ACHN (cell line): ENCODE measurements at regions not wholly inside any gene's neighbourhood (a gene's known extent, or its start where the extent isn't known, plus 50 kb on each side); places are given as distances from the start of the nearest gene placed in this dataset.
"Not testable (repeated sequence)": the region's sequence is repeated elsewhere in the genome, so short reads cannot be mapped to it uniquely, and the experiment has no call there.

Source experiments
- DNase-seq: peaks from one replicate; pipeline ENCODE4 v3.0.0-alpha.2; 2015
- in situ Hi-C: cut with HindIII; loops from 2 replicates; pipeline ENCODE4 v1.10.0; 2017; ENCODE audit warnings: low sequenced_read_pairs, low pct_ligation_motif_present, low pct_unique_long_range_greater_than_20kb

DNA sequence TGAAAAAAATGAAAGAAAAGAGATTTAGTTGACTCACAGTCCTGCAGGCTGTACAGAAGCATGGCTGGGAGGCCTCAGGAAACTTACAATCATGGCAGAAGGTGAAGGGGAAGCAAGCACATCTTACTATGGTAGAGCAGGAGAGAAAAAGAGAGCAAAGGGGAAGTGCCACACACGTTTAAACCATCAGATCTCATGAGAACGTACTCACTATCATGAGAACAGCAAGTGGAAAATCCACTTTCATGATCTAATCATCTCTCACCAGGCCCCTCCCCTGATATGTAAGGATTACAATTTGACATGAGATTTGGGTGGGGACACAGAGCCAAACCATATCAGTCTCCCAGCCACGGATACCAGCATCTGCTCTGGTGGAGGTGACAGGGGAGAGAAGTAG lies 50.8 kb upstream of the CPOX start:
- no peak for DNase-seq
- in situ Hi-C loops, result no loop called here

DNA sequence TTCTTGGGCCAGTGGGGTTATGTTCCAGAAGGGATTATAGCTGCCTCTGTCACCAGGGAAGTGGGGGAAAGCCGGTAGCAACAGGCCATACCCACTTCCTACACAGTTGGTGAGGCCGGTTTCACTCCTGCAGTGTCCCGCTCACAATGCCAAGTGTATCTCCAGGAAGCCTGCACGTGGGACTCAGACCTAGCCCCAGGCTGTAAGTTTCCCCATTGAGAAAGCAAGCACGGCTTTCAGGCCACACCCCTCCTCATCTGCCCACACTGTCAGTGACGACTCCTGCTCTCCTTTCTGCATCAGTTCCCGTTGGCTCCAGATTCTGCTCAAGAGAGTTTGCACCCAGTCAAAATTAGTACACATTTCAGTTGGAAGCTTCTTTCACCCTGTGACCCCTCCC lies 51.6 kb upstream of the CPOX start:
- DNase-seq, result no peak
- in situ Hi-C loops, result no loop called here

DNA sequence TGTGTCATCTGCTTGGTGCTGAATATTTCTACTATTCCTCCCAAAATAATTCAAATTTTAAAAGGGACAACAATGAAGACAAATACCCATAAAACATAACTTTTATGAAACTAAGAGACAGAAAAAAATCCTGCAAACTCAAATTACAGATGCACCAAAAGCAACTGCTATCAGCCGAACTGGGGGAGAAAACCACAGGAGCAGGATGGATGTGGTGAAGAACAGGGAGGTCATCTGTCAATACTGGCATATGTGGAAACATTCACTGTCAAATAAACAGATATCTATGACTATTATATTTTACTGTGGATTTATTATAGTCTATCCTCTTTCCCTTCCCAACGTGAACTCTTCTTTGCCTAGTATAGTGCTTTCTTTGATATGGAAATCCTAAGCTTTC lies 53.3 kb upstream of the CPOX start:
- in situ Hi-C loops, result no loop called here
- no peak for DNase-seq

DNA sequence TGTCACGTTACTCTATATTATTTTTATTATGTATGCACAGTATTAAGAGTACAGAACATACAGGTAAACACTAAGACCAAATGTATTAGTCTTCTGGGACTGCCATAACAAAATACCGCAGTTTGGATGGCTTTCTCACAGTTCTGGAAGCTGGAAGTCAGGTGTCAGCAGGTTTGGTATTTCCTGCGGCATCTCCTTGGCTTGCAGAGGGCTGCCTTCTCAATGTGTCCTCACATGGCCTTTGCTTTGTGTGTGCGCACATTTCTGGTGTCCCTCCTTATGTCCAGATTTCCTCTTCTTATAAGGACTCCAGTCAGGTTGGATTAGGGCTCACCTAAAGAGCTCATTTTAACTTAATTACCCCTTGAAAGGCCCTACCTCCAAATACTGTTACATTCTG lies 53.8 kb upstream of the CPOX start:
- in situ Hi-C loops, result no loop called here

DNA sequence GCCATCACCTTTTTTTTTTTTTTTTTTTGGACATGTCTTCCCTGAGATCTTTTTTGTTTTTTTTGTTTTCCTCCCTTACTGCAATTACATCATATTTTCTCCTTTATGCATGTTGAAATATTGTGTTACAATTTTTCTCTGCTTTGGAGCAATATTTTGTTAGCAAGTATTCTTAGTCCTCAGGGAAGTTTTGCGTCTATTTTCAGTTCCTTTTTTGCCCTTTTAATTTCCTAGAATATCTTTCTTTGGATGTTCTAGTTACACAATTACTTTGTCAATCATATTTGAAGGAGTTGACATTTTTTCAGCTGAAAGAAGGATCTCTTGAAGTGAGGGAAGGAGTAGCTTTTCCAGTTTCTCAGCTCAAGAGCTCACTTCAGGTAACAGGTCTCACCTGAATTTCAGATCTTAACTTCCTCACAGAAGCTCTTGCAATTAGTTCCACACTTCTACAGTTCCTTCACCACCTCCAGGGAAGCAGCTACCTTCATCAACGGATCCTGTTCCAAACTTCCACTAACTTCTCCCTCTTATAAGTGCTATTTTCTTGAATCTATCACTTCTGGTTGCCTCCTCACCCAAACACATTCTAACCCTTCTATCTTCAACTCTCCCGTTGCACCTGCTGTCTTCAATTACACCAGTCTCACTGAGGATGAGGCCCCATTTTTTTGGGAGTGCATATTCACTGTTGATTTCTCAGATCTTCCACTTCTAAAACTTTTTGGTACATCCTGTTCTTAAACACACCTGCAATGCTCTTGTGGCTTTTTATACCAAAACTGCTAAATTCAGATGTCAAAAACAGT lies 57.8 kb upstream of the CPOX start:
- DNase-seq, result no peak

More for the DNA sequence above, 53.8 kb upstream of the CPOX start:
- no peak for DNase-seq

DNA sequence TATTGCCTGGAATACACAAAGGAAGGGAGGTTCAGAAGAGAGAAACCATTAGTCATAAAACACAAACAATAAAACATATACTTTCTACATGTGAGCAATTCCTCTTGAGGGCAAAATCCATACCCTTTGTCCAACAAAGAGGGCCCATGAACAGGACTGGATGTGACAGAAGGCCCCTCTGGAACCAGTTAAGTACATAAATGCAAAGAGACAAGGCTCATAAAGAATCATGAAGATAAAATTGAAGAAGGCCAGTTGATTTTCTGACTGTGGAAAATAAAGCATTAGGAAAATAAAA lies 58.3 kb upstream of the CPOX start:
- no peak for DNase-seq
- in situ Hi-C loops, result no loop called here

More for the DNA sequence above, 57.8 kb upstream of the CPOX start:
- in situ Hi-C loops, result no loop called here

DNA sequence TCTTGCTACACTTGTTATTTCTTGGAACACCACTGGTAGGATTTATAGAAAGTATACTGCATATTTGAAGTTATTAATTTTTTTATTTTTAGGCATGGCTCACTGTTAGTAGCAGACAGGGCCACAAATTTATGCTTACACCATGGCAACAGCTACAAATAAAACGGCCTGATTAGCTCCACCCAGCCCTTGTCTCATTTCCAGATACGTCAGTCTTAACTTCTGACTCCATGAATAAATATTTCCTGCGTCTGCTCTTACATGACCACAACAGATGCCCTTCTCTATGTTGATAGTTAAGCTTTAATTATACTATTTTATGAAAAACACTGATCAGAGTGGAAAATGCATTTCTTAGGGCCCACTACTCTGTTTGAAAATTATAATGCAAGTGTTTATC lies 62.3 kb upstream of the CPOX start:
- in situ Hi-C loops, result no loop called here
- no peak for DNase-seq

DNA sequence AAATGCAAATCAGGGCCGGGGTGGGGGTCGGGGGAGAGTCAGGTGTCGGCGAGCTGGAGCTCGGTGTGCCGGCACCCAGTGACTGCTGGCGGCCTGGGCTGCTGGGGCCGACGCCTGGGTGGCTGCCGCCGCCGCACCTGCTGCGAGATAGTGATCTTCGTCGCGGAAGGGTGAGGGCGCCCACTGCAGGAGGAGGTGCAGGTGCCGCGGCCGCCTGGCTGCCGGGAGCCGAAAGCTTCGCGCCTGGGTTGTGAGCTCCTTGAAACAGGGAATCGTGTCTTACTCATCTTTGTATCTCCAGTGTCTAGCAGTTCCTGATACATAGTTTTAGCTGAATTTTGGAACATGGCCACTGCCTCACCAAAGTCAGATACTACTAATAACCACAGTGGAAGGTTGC lies 64.0 kb upstream of the CPOX start:
- DNase-seq, result peak; percentile 19
- in situ Hi-C loops, result no loop called here

DNA sequence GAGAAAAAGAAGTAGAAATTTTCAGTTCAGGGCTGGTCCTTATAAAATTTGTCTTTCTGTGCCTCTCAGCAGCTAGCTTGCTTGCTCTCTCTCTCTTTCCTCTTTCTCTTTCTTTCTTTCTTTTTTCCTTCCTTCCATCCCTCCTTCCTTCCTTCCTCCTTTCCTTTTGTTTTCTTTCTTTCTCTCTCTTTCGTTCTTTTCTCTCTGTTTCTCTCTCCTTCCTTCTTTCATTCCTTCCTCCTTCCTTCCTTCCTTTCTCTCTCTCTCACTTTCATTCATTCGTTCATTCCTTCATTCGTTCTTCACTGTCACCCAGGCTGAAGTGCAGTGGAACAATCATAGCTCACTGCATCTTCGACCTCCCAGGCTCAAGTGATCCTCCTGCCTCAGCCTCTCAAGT lies 69.3 kb upstream of the CPOX start:
- in situ Hi-C loops, result no loop called here
- no peak for DNase-seq

DNA sequence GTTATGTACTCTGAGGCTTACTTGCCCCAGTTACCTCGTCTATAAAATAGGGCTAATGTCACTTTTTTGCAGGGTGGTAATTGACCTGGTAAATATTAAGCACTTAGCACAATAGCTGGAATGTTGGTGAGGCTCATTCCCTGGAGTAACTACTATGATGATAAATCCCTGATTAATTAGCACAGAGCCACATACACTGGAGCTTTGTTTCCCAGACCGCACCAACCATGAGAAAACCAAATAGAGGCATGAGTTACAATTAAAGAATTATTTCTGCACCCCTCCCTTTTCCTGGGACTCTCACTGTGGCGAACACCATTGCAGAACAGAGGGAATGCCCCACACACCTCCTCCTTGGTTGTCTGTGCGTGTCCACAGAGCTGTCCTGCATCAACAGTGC lies 76.6 kb upstream of the CPOX start:
- in situ Hi-C loops, result no loop called here

DNA sequence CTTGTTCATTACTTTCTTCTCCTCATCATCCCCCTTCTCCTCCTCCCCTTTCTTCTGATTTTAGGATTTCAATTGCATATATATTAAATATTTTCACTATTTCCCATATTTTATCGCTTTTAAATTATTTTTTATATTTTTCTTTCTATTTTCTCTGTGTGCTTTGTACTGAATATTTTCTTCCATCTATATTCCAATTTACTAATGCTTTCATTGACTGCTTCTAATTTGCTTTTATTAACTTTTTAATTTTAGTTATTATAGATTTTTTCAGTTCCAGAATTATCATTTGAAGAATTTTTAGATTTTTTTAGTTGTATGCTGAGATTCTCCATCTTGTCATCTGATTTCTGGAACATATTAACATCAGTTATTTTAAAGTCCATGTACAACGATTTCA lies 83.2 kb upstream of the ST3GAL6 start:
- in situ Hi-C loops, result no loop called here
- DNase-seq, result no peak

More for the DNA sequence above, 76.6 kb upstream of the CPOX start:
- DNase-seq, result no peak

DNA sequence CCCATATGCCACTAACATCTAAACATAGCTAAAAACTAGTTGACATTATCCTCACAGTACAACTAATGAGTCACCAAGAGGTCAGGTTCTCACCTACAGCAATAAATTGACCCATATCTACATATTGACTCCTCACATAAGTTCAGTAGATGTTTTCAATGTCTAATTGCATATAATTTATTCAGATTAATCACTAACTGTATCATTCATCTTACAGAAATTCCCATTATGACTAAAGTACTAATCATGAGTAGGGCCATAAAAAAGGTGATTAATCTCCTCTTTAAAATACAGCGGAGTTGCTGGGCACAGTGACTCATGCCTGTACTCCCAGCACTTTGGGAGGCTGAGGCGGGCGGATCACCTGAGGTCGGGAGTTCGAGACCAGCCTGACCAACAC lies 82.4 kb upstream of the ST3GAL6 start:
- in situ Hi-C loops, result no loop called here

DNA sequence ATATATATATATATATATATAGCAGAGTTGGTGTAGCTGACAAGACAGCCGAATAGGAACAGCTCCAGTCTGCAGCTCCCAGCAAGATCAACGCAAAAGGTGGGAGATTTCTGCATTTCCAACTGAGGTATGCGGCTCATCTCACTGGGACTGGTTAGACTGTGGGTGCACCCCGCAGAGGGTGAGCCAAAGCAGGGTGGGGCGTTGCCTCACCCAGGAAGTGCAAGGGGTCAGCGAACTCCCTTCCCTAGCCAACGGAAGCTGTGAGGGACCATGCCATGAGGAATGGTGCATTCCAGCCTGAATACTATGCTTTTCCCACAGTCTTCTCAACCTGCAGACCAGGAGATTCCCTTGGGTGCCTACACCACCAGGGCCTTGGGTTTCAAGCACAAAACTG lies 81.7 kb upstream of the ST3GAL6 start:
- in situ Hi-C loops, result no loop called here
- DNase-seq, result no peak

More for the DNA sequence above, 82.4 kb upstream of the ST3GAL6 start:
- DNase-seq, result no peak

DNA sequence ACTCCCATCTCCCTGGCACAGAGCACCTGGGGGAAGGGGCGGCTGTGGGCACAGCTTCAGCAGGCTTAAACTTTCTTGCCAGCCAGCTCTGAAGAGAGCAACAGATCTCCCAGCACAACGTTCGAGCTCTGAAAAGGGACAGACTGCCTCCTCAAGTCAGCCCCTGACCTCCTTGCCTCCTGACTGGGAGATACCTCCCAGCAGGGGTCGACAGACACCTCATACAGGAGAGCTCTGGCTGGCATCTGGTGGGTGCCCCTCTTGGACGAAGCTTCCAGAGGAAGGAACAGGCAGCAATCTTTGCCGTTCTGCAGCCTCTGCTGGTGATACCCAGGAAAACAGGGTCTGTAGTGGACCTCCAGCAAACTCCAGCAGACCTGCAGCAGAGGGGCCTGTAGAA lies 80.7 kb upstream of the ST3GAL6 start:
- DNase-seq, in situ Hi-C loops: not testable (repeated sequence)

DNA sequence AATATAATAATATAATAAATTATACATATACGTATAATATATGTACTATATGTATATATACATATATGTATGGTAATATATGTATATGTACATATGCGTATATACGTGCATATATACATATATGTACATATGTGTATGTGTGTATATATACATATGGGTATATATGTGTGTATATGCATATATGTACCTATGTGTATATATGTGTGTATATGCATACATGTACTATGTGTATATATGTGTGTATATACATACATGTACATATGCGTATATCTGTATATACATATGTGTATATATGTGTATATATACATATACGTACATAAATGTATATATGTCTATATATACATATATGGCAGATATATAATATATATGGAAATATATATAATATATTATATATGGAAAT lies 74.8 kb upstream of the ST3GAL6 start:
- in situ Hi-C loops, result no loop called here
- DNase-seq, result no peak

DNA sequence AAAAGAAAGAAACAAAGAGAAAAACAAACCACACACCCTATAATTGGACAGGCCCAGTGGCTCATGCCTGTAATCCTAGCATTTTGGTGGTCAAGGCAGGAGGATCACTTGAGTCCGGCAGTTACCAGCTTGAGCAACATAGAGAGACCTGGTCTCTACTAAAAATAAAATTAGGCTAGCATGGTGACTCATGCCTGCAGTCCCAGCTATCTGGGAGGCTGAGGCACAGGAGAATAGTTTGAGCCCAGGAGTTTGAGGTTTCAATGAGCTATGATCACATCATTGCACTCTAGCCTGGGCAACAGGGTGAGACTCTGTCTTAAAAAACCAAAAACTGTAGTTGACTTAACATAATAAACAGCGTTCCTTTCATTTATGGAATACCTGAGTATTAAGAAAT lies 72.3 kb upstream of the ST3GAL6 start:
- in situ Hi-C loops, result no loop called here
- DNase-seq, result no peak

DNA sequence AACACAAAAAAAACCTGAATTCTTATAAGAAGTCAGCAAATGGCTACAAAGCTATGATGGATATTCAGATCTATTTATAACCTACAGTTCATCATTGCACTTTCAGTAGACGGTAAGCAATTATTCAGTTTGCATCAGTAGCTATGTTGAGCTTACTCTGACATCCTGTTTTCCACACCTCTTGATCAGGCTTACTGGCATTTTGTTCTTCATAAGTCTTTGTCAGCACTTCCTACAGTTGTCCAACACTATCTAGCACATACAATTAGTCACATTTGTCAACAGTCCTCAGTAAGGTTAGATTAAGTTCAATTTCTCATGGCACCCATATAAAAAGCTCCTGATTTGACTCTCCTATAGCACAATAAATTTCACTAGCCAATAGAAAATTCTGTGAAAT lies 71.2 kb upstream of the ST3GAL6 start:
- in situ Hi-C loops, result no loop called here
- DNase-seq, result no peak

DNA sequence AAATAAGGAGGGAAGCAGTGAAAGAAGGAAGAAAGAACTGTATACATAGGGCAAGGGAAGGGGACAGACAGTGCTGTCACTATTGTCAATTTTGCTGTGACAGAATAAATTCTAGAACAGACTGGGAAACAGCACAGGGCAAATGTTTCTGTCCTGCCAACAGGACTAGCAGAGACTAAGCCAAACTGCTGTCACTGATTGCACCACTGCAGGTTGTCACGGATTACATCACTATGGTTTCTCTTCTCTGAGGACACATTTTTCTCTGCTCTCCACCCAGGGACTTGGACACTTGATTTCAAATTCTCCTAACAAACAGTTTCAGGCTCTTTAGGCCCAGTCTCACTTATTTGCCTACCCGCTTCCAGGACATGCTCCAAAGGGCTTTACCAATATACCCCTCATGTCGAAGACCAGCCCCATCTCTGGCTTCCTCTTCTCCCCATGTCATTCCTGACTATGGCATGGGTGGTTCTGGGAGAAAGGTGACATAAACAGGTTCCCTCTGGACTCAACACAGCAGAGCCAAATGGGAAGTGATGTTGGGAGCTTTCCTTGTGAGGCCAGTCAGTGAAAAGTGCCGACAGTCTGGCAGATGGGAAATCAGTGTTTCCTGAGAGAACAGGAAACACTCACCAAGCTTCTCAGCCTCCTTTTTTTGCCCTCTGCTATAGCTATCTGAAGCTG lies 70.2 kb upstream of the ST3GAL6 start:
- DNase-seq, result no peak

DNA sequence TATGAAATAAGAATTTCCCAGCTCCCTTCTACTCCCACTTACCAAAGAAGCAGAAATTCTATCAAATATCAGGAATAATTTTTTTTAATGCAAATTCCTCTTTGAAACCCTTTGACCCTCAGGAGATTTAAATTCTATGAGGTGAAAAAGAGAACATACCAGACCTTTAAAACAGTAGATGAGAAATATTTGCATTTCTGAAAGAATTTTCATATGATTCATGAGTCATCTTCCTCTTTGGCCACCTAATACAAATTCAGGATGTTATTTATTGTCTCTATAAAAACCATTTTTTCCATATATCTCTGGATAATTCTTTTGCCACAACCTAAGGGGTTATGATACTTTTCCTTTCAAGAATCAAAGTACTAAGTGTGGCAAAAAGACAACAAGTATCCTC lies 67.3 kb upstream of the ST3GAL6 start:
- in situ Hi-C loops, result no loop called here
- DNase-seq, result no peak

More for the DNA sequence above, 70.2 kb upstream of the ST3GAL6 start:
- in situ Hi-C loops, result no loop called here

DNA sequence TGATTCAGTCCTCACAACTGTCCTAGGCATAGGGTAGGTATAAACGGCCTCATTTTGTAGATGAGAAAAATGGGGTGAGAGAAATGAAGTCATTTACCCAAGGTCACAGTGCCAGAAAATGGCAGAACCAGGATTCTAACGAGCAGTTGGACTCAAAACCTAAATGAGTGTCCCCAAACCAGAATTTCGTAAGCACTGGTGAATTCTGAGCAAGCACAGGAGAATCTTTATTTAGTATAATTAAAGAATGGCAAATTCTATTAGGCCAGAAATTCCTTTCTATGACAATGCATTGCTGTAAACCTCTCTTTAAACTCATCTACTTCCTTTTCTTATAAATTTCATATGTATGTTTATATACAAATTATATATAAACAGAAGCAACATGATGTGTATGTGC lies 66.8 kb upstream of the ST3GAL6 start:
- not testable (repeated sequence) for DNase-seq

More for the DNA sequence above, 66.8 kb upstream of the ST3GAL6 start:
- in situ Hi-C loops, result not testable (repeated sequence)
